Upper lobe of left lung (tissue), 4 donors: ENCODE measurements at regions not wholly inside any gene's neighbourhood (a gene's known extent, or its start where the extent isn't known, plus 50 kb on each side); places are given as distances from the start of the nearest gene placed in this dataset.
"Not testable (repeated sequence)": the region's sequence is repeated elsewhere in the genome, so short reads cannot be mapped to it uniquely, and the experiment has no call there.

Source experiments
- POLR2A ChIP-seq, 4 donors: fragments of 450-650 bp; IDR thresholded peaks; one replicate each; pipeline ENCODE4 v1.5.1; 2016 to 2017; ENCODE audit warnings: antibody characterized with exemption in 4 of 4, mild to moderate bottlenecking in 2 of 4
- TF ChIP-seq, protein P1 (sequence below), 6 experiments: fragments of 450-650 bp in 4 of 6; fragments of 200-600 bp in 2 of 6; sonication (generic) in 2 of 6; IDR thresholded peaks; one replicate each; pipeline ENCODE4 v1.5.1; 2016 to 2019; ENCODE audit warnings: antibody characterized with exemption in 6 of 6

GRCh38 chr1:232156070-232156469, 473.9 kb downstream of the SIPA1L2 start:
- TF ChIP-seq, protein P1, sequence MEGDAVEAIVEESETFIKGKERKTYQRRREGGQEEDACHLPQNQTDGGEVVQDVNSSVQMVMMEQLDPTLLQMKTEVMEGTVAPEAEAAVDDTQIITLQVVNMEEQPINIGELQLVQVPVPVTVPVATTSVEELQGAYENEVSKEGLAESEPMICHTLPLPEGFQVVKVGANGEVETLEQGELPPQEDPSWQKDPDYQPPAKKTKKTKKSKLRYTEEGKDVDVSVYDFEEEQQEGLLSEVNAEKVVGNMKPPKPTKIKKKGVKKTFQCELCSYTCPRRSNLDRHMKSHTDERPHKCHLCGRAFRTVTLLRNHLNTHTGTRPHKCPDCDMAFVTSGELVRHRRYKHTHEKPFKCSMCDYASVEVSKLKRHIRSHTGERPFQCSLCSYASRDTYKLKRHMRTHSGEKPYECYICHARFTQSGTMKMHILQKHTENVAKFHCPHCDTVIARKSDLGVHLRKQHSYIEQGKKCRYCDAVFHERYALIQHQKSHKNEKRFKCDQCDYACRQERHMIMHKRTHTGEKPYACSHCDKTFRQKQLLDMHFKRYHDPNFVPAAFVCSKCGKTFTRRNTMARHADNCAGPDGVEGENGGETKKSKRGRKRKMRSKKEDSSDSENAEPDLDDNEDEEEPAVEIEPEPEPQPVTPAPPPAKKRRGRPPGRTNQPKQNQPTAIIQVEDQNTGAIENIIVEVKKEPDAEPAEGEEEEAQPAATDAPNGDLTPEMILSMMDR (IDR thresholded peaks at IDR 0.05): not testable (repeated sequence)
- TF ChIP-seq POLR2A (IDR thresholded peaks at IDR 0.05): not testable (repeated sequence)
